GM12873 (cell line): ENCODE measurements at regions not wholly inside any gene's neighbourhood (a gene's known extent, or its start where the extent isn't known, plus 50 kb on each side); places are given as distances from the start of the nearest gene placed in this dataset.

Experiments
- CTCF ChIP-seq: IDR thresholded peaks from 2 replicates; pipeline ENCODE4 v1.5.1; 2012; ENCODE audit warnings: low read depth, mild to moderate bottlenecking, moderate library complexity, low read length, control low read depth; ENCODE audit not compliant: insufficient read depth; ENCODE audit errors: missing control alignments

GRCh38 chr7:9242636-9243035 lies 809.2 kb downstream of the NXPH1 start:
- no peak for TF ChIP-seq CTCF

DNA sequence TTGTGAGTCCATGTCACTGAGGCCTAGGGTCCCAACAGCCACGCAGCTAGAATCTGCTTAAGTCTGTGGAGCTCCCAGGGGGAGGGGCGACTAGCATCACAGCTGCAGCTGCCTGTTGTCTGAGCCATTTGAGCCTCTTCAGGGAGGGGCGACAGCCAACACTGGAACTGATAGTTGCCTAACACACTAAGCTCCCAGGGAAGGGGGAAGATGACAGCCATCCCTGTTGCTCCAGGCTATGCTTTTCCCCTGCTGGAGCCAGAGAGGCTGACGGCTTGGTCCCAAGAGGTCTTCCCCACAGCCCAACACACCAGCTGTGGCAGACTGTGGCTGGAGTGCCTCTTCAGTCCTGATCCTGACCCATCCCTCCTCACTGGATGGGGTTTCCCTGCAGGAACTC lies 817.5 kb downstream of the NXPH1 start:
- TF ChIP-seq CTCF, result no peak

DNA sequence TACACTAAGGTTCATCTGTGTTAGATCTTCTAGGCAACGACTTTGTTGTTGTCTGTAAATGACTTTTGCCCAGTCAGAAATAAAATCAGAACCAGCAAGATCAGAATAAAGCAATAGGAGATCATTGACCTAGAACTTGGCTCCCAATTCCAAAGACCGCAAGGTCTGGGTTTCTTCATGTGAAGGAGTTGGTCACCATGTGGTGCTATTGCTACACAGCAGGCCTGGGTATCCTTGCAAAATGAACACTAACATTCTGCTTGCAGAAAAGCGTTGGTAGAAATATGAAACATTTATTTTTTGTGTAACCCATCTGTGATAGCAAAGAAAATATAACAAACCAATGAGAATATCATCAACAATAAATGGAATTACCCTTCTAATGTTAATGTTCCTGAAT lies 831.0 kb downstream of the NXPH1 start:
- TF ChIP-seq CTCF, result no peak

DNA sequence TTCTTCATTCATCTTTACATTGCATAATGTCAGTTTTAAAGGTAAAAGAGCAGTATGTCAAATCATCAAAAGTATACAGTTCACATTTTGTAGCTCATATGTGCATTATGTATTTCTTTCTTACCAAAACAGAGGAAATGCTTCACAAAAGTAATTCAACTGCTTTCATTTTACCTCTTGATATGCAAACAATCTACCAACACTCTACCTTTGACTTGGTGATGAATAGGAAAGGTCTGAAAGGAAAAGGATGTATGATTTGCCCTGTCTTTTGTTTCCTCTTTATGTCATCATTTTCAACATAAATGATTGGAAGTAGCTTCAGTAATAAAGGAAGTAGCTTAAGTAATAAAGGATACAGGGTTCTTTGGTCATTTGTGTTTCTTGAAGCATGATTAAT lies 846.7 kb downstream of the NXPH1 start:
- no peak for TF ChIP-seq CTCF

GRCh38 chr7:9283246-9283645 lies 849.8 kb downstream of the NXPH1 start:
- TF ChIP-seq CTCF, result no peak

- no peak for TF ChIP-seq CTCF
These were observed 869.0 kb downstream of the NXPH1 start for GRCh38 chr7:9302436-9302835.

- no peak for TF ChIP-seq CTCF
These were observed 873.7 kb downstream of the NXPH1 start for GRCh38 chr7:9307131-9307530.

DNA sequence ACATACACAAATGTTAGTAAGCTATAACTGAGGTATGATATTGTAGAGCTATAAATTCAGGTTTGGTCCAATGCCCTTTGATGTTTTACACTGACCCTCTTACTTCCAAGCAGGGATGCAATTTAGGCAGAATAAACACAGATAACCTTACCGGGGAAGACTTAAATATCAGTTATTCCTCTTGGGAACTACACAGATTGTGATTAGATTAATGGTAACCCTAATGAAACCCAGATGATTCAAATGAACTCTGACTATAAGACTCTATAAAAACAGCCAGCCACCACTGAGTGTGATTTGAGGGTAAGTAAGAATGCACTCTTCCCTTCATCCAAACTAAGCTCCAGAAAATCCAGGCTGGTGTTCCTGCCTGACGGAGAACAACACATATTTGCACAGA lies 891.1 kb downstream of the NXPH1 start:
- no peak for TF ChIP-seq CTCF
